A673 (cell line): ENCODE measurements at regions not wholly inside any gene's neighbourhood (a gene's known extent, or its start where the extent isn't known, plus 50 kb on each side); places are given as distances from the start of the nearest gene placed in this dataset.
A peak's percentile ranks its signal among the peaks of the same experiment; 100 is the strongest.

Source experiments
- BruUV-seq: library from RNA; stranded (reverse); fragments of 400-500 nt; replicated peaks from 2 replicates; lab custom pipeline; 2021; lab: Mats Ljungman, UMichigan
- CTCF ChIA-PET: fragments of 300-600 bp; sonication (Branson Sonifier 250); formaldehyde crosslinking; loops from one replicate; lab custom pipeline; 2022; ENCODE audit warnings: antibody characterized with exemption; lab: Charles Lee
- POLR2A ChIA-PET: fragments of 300-600 bp; sonication (Branson Sonifier 250); formaldehyde crosslinking; loops from one replicate; lab custom pipeline; 2022; ENCODE audit warnings: antibody characterized with exemption; ENCODE audit not compliant: low non-redundant PET; lab: Charles Lee
- DNase-seq: peaks from one replicate; pipeline ENCODE4 v3.0.0-alpha.2; 2015; ENCODE audit warnings: low spot score
- H3K27ac ChIP-seq: fragments of 200-600 bp; sonication (generic); 2 replicates; pipeline ENCODE4 v1.5.1; 2016; ENCODE audit warnings: mixed run types, low read depth, mild to moderate bottlenecking, mixed read lengths, antibody characterized with exemption, low read length; ENCODE audit not compliant: poor library complexity, severe bottlenecking
- H3K27me3 ChIP-seq: fragments of 200-600 bp; sonication (generic); replicated peaks from 2 replicates; pipeline ENCODE4 v1.6.1; 2017; ENCODE audit warnings: mixed run types, low read depth, mild to moderate bottlenecking, mixed read lengths, antibody characterized with exemption, low read length; ENCODE audit not compliant: insufficient read depth, poor library complexity
- H3K36me3 ChIP-seq: fragments of 200-600 bp; sonication (generic); 2 replicates; pipeline ENCODE4 v1.6.1; 2016; ENCODE audit warnings: mixed run types, mild to moderate bottlenecking, mixed read lengths, antibody characterized with exemption, low read length; ENCODE audit not compliant: insufficient read depth, poor library complexity, severe bottlenecking
- H3K4me1 ChIP-seq: fragments of 200-600 bp; sonication (generic); 2 replicates; pipeline ENCODE4 v1.6.1; 2017; ENCODE audit warnings: mixed run types, mild to moderate bottlenecking, mixed read lengths, antibody characterized with exemption, low read length; ENCODE audit not compliant: insufficient read depth, poor library complexity, severe bottlenecking
- H3K4me3 ChIP-seq: fragments of 200-600 bp; sonication (generic); 2 replicates; pipeline ENCODE4 v1.5.1; 2016; ENCODE audit warnings: low read depth, mixed run types, mild to moderate bottlenecking, mixed read lengths, low read length; ENCODE audit not compliant: poor library complexity, severe bottlenecking
- H3K9me3 ChIP-seq: fragments of 200-600 bp; sonication (generic); 2 replicates; pipeline ENCODE4 v1.6.1; 2016; ENCODE audit warnings: mixed run types, low read depth, mild to moderate bottlenecking, mixed read lengths, antibody characterized with exemption, low read length; ENCODE audit not compliant: poor library complexity, severe bottlenecking
- CTCF ChIP-seq: fragments of 300-800, 200-600 bp; sonication (generic); conservative IDR thresholded peaks from 2 replicates; pipeline ENCODE4 v1.5.1; 2017; ENCODE audit warnings: low read depth, mild to moderate bottlenecking, antibody characterized with exemption, low read length, moderate library complexity, mixed read lengths
- EZH2 ChIP-seq: fragments of 200-600 bp; sonication (generic); IDR thresholded peaks from 2 replicates; pipeline ENCODE4 v1.6.1; 2017; ENCODE audit warnings: borderline replicate concordance, low read depth, mild to moderate bottlenecking, mixed read lengths, antibody characterized with exemption, low read length; ENCODE audit not compliant: poor library complexity, severe bottlenecking
- intact Hi-C: fragments of 100-400 bp; cut with micrococcal nuclease; formaldehyde crosslinking; loops from one replicate; pipeline ENCODE4 v1.10.0; 2022; ENCODE audit not compliant: unreplicated experiment

GRCh38 chr1:67489643-67490042 lies 59.4 kb upstream of the SERBP1 start:
- ChIA-PET CTCF (no interaction called here), POLR2A (no interaction called here)
- DNase-seq = no peak
- no peaks in the 10 kb centered on the region for H3K36me3 ChIP-seq
- H3K27ac ChIP-seq = no peak overlapping the region
- intact Hi-C loops = no loop called here
- BruUV-seq = no TSS peak
- TF ChIP-seq EZH2 (no peak), CTCF (0 out of 2 replicates have a peak, but pooled peaks have one; percentile 16)
- H3K4me1 ChIP-seq = no peaks in the 10 kb centered on the region
- no peaks in the 10 kb centered on the region for H3K9me3 ChIP-seq
- no peaks in the 10 kb centered on the region for H3K27me3 ChIP-seq
- H3K4me3 ChIP-seq = no peak overlapping the region

GRCh38 chr1:67491280-67491679 lies 61.1 kb upstream of the SERBP1 start:
- H3K27me3 ChIP-seq = no peaks in the 10 kb centered on the region
- ChIA-PET CTCF (no interaction called here), POLR2A (no interaction called here)
- no peaks in the 10 kb centered on the region for H3K4me1 ChIP-seq
- TF ChIP-seq EZH2 (no peak), CTCF (no peak)
- no TSS peak for BruUV-seq
- H3K27ac ChIP-seq = no peak overlapping the region
- intact Hi-C loops = no loop called here
- no peak for DNase-seq
- H3K36me3 ChIP-seq = no peaks in the 10 kb centered on the region
- H3K9me3 ChIP-seq = no peaks in the 10 kb centered on the region
- H3K4me3 ChIP-seq = no peak overlapping the region

- no TSS peak for BruUV-seq
- POLR2A ChIA-PET = no interaction called here
- Histone ChIP-seq H3K36me3 (no peaks in the 10 kb centered on the region), H3K4me3 (no peak overlapping the region), H3K9me3 (no peaks in the 10 kb centered on the region), H3K27ac (no peak overlapping the region), H3K4me1 (no peaks in the 10 kb centered on the region), H3K27me3 (no peaks in the 10 kb centered on the region)
- no peak for TF ChIP-seq CTCF
- TF ChIP-seq EZH2 = no peak
- DNase-seq = no peak
- intact Hi-C loops = no loop called here
- CTCF ChIA-PET = no interaction called here
Observed at GRCh38 chr1:67493148-67493547, 62.9 kb upstream of the SERBP1 start.
